ENCODE measurements at regions not wholly inside any gene's neighbourhood (a gene's known extent, or its start where the extent isn't known, plus 50 kb on each side); places are given as distances from the start of the nearest gene placed in this dataset.

DNA sequence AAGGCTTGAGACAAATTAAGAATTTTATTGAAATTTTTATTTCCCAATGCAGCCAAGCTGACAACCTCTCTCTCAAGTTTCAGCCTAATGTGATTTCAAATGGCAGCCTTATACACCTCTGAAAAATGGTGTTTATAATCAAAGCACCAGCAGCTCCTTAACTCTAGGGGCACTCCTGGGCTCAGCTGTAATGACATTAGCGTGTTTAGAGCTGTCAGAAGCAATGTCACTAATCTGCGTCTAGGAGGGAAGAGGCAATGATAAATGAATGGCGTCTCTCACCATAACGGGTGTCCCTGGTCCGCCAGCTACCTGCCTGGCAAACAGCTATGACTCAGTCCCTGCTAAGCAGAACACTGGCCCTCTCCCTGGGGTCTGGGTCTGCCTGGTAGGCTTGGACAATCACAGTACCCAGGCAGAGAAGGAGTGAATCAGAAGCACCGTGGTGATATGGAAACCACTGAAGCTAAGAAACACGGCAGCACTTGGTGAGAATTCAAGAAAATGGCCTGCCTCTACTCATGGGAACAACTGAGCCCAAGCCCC lies 131.8 kb upstream of the VSTM2B start:
- DNase-seq (ENCODE audit: low read depth in 4 of 4, low spot score in 2 of 4) = no peak

DNA sequence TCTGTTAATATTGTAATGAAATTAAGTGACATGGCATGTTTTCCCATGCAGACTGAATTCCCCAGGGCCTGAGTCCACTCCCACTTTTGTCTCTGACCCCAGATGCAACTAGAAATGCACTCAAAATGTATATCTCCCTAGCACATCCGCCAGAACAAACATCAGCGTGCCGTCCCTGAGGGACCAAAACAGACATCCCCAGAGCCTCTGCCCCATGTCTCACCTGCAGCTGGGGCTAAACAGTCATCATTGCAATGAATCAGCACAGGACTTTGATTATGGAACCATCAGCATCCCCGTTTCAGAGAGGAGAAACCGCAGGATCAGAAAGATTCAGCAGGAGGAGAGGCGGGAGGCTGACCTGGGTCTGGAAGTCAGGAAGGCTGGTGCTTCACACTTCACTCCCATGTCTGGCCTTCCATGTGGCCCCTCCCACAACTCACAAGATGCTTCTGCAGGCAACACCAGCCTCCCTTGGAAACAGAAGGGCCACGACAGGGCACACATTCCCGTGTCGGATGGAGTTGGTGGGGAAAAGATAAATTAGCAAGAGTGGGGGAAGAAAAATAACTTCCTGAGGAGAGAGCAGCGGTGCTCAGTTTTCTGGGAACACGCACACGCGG lies 130.6 kb upstream of the VSTM2B start:
- DNase-seq (ENCODE audit: low read depth in 4 of 4, low spot score in 2 of 4) = no peak

DNA sequence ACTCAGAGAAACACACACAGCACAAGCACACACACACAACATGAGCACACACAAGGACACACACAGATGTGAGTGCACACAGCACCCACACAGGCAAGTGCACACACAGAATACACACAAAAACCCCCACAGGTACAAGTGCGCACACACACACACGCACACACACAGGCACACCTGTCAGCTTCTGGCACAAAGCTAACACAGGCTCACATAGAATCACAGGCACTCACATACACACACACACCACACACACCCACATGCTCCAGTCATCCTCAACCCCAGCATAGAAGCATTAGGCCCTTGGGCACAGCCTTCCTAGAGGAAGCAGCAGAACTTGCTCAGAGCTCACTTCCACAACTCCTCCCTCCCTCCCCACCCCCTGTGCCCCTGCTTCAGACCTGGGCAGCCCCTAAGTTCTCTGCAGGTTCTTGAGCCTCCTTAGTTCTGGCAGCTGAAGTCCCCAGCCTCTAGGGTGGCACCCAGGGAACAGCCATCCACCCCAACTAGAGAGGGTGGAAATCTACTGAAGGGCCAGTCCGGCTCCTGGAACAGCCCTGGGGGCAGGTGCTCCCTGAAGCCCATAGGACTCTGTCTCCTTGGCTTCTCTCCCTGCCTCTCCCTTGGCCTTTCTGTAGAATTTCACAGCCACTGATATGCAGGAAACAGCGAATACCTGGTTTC lies 129.9 kb upstream of the VSTM2B start:
- DNase-seq (ENCODE audit: low read depth in 4 of 4, low spot score in 2 of 4) = no peak

DNA sequence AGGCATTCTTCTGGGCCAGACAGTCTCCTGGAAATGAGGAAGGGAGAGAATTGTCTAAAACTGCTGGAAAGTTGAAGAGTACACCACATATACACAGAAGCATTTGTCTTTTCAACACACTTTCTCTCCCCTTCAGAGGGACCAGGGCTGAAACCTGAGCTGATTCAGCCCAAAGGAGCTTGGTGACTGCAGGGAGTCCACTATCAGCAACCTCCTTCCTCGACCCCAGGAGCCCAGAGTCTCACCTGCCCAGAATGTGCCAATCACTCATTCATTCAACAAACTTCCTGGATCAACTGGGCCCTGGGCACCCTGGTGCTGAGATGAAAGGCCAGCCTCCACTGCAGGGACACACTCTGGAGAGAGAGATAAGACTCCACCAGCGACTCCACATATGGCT lies 128.9 kb upstream of the VSTM2B start:
- DNase-seq (ENCODE audit: low read depth in 4 of 4, low spot score in 2 of 4) = no peak

DNA sequence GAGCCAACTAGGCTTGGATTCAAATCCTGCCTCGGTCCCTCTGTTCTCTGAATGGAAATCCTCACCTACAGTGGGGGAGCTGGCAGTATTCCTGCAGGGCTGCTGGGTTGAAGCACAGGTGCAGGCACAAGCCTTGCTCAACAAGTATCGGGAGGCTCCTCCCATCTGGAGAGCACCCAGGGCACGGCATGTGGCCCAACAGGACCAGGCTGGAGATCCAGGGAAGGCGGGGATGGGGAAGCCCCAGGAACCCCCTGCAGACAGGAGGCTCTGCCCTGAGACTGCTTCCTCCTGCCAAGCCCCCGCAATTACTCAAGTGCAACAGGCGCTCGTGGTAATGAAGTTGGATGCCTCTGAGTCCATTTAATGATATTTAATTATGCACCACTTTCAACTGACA lies 128.0 kb upstream of the VSTM2B start:
- no peak for DNase-seq (ENCODE audit: low read depth in 4 of 4, low spot score in 2 of 4)

DNA sequence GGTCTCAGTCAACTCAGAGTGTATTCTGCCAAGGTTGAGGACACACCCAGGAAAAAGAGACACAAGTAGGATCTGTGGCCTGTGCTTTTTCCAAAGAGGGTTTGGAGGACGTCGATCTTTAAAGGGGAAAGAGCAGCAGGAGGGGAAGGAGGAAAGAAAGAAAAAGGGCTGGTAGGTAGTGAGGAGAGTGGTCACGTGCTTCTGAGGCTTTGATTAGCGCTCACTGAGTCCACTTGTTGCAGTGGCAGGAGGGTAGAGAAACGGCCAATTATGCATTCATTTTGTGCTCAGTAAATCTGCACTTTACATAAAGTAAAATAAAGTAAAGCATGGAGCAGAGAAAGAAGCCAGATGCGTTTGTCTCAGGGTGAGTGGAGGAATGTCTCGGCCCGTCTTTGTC lies 126.0 kb upstream of the VSTM2B start:
- no peak for DNase-seq (ENCODE audit: low read depth in 4 of 4, low spot score in 2 of 4)

DNA sequence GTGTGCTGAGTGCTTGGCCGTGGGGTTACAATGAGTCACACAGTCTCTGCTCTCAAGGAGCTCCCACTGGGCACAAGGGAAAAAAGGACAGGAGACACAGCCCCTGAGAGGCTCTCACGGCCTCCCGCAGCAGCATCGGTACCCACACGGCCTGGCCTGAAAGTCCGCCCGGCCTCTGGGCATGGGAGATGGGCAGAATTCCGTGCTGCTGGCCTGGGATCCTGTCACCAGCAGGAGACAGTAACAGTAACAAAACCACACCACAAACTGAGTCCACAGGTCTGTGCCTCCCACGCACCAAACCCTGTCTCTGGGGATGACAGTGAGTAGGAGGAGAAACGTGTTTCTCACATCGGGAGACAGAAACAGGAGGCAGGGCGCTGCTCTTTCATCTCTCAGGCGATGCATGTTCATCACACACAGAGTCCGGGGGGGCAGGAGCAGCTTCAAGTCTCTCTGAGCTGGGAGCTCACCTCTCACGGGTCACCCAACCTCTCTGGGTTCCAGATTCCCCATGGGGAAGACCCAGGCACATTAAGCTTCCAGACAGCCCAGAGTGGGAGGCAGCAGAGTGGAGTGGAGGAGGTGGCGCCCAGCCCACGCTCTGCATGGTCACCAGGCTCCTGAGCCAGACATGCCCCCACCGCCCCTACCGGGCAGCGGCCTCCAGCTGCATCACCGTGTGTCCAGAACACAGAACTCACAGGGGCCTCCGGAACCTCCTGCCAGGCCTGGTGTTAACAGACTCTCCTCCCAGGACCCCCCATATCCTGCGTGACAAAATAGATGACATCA lies 124.7 kb upstream of the VSTM2B start:
- no peak for DNase-seq (ENCODE audit: low read depth in 4 of 4, low spot score in 2 of 4)

DNA sequence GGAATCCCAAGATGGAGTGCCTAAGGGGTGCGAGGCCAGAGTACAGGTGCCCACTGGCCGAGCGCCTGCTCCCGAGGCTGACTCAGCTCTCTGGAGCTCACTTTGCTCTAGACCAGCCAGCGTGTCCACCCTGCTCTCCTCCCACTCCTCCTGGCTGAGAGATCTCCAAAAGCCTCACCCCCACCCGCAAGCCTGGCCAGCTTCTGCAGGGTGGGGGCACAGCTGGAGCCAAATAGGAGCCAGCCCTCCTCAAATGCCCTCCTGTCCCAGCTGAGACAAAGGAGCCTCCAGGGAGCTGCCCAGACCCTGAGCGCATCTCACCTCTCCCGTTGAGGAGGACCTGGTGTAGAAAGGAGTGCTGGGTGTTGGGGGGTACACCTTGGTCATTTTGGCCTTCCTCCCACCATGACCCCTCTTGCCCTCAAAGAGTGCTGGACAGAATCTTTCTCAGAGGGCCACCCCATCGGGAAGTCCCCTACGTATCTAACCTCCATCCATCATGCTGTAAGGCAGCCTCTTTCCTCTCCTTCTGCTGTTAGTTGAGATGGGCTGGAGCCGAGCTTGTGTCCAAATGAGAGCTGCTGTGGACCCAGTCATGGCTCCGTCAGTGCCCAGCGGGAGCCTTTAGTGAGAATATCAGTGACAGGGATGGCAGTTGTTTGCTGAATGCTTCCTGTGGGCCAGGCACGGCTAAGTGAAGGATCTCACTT lies 123.9 kb upstream of the VSTM2B start:
- DNase-seq (ENCODE audit: low read depth in 4 of 4, low spot score in 2 of 4) = no peak

DNA sequence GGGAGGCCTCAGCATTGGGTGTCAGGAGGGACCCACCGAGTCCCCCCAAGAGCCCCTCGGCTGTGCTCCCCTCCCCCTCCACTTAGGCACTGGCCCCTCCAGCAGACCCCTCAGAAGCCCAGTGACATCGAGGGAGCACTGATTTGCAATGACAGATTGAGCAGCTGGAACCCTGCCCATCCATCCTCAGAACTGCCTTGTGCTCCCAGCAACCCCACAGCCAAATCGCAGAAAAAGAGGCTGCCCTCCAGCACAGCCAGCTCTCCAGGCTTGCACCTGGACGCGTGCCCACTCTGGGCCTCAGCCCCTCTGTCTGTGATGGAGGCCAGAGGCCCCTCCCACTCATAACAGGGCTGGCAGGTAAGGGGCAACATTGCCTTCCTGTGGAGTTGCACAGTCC lies 123.2 kb upstream of the VSTM2B start:
- no peak for DNase-seq (ENCODE audit: low read depth in 4 of 4, low spot score in 2 of 4)

DNA sequence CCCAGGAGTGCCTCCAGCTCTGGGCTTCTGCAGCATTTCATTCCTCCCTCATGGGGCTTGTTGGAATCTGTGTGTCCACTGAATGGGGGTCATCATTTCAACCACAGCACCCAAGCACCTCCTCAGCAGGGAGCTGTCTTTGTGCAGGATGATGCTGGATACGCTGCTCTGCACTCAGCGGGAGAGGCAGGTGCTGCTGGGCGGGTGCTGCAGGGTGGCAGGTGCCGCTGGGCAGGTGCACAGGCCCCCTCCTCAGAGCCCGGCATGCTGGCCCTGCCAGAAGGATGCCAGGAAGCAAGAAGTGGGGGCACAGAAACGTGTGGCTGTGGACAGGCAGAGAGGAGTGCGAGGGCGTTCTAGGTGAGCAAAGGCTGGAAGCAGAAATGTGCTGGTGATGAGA lies 121.8 kb upstream of the VSTM2B start:
- DNase-seq (ENCODE audit: low read depth in 4 of 4, low spot score in 2 of 4) = no peak

DNA sequence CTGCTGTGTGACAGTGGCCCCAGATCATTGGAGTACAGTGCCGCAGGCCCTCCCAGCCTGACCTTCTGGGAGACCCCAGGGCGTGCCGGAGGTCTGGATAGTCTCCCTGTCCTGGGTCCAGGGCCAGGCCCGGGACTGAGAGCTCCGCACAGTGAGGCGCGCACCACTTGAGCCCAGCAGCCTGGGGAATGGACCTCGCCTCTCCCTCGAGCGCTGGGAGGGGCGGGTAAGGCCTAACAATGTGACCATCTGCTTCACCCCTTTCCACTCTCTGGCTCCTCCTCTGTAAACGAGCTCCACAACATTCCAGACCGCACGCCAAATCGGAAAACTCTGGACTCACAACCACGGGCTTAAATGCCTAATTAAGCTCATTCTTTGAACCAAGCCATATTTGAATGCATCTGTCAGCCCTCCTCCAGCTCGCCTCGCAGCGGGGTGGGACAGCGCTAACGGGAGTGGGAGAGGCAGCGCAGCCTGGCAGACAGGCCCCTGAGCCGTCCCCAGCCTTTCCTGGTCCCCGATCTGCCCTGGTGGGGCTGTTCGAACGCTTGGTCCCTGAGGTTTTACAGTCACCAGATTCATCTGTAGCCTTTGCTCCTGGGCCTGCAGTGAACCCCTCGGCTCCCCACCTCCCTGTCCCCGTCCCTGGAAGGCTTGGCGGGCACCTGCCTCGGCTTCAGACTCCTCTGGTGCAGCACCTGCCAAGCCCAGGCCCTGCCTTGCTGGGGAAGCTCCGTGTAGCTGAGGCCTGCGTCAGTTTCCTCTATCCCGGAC lies 120.7 kb upstream of the VSTM2B start:
- peak in 2 of 4 donors; percentile 56 to 66 for DNase-seq (ENCODE audit: low read depth in 4 of 4, low spot score in 2 of 4)

DNA sequence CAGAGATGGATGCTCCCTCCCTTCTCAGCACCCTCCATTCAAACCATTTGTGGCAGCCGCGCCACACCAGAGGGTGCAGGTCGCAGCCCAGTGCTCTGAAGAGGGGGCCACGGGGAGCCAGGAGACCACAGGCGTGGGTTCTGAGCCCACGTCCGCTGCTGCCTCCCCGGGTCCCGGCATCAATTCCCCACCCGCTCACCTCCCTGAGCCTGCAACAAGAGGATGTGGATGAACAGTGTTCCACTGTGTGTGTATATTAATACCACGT lies 120.1 kb upstream of the VSTM2B start:
- DNase-seq (ENCODE audit: low read depth in 4 of 4, low spot score in 2 of 4) = no peak

DNA sequence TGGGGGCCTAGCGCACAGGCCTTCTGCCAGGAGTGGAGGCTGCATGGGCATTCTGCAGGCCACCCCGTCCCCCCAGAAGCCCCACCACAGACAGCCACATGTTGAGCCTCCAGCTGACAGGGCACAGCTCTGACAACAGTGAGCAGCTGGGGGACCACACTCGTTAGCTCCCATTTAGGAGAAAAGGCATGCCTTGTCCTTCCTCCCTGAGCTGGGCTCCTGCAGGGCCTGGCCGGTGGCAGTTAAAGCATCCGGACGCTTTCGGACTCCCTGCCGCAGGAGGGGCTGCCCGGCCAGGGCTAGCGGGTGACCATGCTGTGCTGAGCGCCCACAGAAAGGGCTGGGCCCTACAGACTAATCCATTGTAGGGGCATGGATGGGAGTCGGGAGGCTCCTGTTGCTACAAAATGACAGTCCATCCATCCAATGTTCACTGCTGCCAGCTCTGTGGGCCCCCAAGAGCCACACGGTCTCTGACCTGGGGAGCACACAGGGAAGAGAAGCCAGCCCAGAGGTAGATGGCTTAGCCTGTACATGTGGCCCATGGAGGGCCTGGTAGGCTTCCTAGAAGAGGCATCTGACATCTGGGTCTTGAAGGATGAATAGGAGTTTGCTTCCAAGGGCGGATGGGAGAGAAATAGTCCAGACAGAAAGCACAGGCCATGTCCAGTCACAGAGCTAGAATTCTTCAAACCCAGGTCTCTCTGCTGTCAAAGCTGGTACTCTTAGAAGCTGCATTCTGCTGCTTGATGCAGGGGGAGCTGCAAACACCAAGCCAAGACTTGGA lies 116.5 kb upstream of the VSTM2B start:
- no peak for DNase-seq (ENCODE audit: low read depth in 4 of 4, low spot score in 2 of 4)

DNA sequence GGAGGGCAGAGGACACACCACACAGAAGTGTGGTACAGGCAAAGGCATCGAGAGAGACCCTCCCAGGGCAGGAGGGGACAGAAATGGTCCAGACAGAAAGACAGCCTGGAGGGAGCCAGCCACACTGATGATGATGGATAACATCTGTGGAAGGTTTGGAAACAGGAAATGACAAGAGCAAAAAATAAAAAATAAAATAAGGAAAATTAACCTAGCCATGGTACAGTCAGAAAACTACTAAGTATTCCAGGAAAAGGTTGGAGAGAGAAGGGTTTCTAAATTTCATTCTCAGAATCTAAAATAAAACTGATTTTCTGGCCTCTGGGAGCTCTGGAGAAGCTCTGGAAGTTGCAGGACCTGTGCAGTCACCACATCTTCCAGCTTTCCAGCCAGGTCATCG lies 115.2 kb upstream of the VSTM2B start:
- DNase-seq (ENCODE audit: low read depth in 4 of 4, low spot score in 2 of 4) = no peak

DNA sequence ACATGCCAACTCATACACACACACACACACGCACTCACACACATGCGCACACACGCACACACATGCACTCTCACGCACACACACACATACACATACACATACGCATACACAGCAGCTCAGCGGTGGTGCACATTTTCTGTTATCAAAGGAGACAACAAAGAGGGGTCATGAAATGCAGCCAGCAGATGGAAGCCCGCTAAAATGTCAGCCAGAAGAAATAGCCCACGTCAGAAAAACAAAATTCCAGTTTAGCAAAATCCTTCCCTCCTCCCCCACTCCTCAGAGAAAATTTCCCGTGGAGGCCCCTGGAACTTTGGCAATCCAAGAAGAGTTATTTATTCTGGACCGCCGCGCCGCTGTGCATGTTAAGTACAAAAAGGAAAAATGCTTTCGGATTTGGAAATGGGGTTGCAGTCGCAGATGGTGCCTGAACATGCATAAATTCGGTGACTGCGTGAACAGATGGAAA lies 114.6 kb upstream of the VSTM2B start:
- DNase-seq (ENCODE audit: low read depth in 4 of 4, low spot score in 2 of 4) = no peak

DNA sequence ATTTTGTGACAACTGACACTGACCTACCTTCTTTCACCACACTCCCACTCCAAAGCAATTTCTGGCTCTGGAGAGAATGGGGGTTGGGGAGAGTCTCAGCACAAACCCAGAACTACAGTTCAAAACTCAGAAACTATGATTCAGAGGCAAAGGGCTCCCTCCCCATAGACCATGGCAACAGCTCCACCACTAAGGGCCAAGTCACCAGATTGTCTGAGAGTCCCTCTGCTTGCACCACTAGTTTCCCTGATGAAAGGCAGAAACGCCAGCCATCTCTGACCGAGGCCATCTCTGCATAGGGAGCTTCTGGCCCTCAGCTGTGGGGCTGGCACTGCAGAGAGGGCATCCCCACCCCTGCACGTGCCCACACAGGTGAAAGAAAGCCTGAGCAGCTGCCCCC lies 112.4 kb upstream of the VSTM2B start:
- DNase-seq (ENCODE audit: low read depth in 4 of 4, low spot score in 2 of 4) = no peak

DNA sequence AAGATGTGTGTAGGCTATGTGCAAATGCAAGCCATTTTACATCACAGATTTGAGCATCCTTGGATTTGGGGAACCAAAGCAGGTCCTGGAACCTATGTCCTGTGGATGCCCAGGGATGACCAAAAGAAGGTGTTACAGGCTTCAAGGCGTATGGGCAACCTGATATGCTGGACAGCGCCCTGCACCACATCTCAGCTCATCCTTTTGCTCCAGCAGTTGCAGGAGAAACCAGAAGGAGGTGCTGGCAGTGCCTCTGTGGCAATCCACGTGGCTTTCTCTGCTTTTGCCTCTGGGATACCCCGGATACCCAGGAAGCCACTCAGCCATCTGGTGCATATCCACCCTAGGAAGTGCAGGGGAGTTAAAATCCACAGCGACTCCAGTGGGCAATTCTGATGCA lies 110.3 kb upstream of the VSTM2B start:
- DNase-seq (ENCODE audit: low read depth in 4 of 4, low spot score in 2 of 4) = no peak

DNA sequence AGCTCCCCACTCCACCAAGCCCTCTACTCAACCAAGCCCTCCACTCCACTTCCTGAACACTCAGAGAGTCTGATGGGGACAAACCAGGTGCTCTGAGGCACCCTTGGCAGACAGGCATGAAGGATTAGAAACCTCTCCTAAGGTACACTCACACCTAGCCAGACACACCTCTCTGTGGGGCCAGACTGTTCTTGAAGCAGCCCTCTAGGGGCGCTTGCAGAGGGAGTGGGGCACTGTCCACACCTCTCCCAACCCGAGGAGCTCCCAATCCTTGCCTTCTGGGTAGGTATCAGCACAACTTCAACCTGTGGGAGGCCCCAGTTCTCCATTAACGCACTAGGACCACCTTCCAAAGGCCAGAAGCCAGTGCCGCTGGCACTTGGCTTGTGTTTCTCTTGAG lies 108.7 kb upstream of the VSTM2B start:
- no peak for DNase-seq (ENCODE audit: low read depth in 4 of 4, low spot score in 2 of 4)

DNA sequence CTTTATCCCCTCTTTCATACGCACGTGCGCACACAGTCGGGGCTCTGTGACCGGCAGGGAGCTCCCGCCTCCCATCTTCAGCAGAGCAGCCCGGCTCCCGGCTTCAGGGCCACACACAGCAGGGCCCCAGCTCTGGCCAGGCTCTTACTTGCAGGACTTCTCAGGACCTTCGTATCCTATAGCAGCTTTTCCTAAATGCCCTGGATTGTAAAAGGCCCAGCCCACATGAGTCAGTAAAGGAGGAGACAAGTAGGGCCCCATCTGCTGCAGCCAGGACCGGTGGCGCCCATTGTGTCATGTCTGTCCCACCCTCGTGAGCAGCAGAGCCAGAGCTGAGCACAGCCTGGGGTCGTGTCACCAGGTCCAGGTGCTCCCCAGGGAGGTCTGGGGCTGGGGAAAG lies 107.6 kb upstream of the VSTM2B start:
- DNase-seq (ENCODE audit: low read depth in 4 of 4, low spot score in 2 of 4) = no peak

DNA sequence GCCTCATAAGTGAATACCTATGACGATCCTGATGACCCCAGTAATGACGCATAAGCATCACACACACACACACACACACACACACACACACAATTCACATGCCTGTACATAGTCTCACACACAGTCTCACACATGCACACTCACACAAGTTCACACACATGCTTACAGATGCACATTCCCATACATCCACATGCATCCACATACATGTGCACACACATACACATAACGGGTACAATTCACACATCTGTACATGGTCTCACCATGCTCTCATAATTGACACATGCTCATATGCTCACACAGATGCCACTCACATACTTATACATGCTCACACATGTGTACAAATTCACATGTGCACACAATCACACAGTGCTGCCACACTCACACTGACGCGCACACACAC lies 105.7 kb upstream of the VSTM2B start:
- DNase-seq (ENCODE audit: low read depth in 4 of 4, low spot score in 2 of 4) = no peak
